GM03348 (cell line): ENCODE measurements at regions not wholly inside any gene's neighbourhood (a gene's known extent, or its start where the extent isn't known, plus 50 kb on each side); places are given as distances from the start of the nearest gene placed in this dataset.
"Not testable (repeated sequence)": the region's sequence is repeated elsewhere in the genome, so short reads cannot be mapped to it uniquely, and the experiment has no call there.

Experiments
- DNase-seq: peaks from one replicate; pipeline ENCODE4 v3.0.0; 2012; ENCODE audit warnings: low spot score

DNA sequence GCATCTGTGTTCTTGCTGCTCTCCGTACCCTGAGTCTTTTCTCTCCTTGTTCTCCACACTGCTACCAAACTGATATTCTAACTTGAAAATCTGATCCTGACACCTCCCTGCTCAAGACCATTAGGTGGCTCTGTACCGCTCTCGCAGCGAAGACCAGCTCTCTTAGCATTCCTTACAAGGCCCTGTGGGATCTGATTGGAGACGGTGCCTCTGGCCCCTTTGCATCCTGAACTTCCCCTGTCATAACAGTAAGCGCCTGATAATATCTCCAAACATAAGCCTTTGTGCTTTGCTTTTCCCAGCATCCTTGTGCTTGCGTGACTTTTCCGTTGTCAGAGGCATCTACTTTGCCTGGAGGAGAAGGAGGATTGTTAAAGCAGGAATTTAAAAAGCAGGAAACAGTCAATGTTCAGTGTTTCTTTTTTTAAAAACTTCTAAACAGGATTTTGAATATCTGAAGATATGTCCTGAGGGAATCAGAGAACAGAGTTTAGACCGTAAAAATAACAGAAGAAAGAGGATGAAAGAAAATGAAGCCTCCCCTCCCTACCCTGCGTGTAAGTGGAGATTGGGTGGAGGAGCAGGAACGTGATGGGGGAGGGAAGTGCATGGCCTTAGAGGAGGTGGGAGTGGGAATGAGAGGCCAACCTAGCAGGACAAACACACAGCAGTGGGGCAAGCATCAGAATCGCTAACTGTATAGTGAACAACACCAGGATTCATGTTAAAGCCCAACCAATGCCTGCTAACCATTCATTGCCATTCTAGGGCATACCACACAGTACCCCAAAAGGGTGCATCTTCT lies 89.2 kb upstream of the STMND1 start:
- DNase-seq: no peak

DNA sequence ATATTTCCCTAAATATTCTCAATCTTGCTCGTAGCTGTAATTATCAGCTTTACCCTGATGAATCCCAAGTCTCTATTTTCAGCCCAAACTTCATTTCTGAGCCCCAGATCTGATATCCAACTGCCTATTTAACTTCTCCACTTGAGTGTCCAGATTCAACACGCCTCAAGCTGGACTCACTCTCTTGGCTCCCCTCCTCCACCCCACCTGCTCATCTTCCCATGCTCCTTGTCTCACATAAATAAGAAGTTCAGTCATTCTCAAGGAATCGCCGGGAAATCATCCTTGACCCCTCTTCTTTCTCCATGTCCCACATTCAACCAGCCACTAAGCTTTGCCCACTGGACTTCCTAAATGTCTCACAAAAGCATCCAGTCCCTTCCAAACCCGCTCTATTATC lies 89.9 kb upstream of the STMND1 start:
- no peak for DNase-seq

DNA sequence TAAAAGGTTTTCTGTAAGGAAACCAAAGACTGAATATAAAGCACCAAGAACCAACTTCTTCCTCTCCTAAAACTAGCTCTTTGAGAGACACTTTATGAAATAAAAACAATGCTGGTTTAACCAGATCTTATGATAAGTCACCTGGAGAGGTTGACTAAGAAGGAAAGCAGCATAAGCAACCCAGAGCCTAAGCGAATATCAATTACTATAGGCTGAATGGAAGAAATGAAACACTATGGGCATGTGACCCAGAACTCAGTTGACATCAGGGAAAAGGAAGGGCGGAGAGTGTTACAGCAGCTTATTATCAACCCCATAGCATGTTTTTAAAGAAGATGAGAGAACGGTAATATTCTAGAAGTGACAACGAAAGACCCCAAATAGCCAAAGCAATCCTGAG lies 94.1 kb upstream of the STMND1 start:
- DNase-seq: no peak

DNA sequence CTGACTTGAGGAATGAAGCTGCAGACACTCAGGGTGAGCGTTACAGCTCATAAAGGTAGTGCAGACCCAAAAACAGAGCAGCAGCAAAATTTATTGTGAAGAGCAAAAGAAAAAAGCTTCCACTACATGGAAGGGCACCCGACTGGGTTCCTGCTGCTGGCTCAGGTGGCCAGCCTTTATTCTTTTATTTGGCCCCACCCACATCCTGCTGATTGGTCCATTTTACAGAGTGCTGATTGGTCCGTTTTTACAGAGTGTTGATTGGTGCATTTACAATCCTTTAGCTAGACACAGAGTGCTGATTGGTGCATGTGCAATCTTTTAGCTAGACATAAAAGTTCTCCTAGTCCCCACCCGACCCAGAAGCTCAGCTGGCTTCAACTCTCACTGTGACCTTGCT lies 95.3 kb upstream of the STMND1 start:
- no peak for DNase-seq

DNA sequence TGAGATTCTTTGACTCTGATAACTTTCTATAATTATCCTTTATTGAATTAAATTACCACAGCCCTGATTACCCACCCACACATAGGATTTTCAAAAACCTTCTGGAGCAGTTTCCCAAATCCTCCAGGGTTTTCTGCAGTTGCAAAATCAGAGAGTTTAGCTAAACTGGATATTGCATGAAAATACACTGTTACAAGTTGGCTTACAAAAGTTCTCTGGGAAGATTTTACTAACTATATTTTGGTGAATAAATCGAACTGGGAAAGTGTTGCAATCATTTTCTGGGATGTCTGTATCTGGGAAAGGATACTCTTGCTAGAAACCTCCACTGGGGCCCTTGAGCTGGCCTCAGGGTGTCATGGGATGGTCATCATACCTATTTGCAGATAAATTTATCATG lies 97.6 kb upstream of the STMND1 start:
- peak; percentile 23 for DNase-seq

DNA sequence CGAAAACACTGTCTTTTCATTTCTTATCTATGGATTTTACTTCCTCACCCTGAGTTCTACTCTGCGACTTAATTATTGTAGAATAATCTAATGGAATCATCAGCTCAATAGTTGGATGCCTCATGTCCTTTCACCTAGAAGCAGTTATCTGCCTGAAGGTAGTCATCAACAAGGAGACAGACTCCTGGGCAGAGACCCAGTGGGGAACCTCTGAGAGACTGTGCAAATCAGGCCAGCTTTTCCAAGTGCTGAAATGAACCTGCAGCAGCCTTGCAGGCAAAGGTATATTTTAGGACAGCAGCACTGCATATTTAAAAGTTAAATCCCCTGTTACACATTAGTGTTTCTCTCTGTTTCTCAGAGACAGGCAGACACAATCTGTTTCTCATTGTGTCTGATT lies 99.7 kb upstream of the STMND1 start:
- DNase-seq: no peak

DNA sequence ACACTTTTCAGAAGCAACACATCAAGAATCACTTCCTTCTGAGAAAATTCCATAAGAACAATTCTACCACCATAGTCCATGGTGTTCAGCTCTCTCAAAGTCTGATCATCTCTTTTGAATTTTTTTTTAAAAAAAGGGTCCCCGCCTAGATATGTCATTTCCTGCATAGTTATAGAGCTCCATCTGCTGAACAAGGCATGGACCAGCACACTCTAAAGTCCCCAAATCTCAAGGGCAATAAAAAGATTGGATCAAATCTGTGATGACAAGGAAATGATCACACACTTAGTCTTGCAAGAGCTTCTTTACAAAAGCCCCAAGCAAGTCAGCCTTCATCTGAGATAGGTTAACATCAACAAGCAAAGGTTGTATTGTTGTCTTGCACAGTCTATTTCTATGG lies 100.7 kb upstream of the STMND1 start:
- DNase-seq: no peak

DNA sequence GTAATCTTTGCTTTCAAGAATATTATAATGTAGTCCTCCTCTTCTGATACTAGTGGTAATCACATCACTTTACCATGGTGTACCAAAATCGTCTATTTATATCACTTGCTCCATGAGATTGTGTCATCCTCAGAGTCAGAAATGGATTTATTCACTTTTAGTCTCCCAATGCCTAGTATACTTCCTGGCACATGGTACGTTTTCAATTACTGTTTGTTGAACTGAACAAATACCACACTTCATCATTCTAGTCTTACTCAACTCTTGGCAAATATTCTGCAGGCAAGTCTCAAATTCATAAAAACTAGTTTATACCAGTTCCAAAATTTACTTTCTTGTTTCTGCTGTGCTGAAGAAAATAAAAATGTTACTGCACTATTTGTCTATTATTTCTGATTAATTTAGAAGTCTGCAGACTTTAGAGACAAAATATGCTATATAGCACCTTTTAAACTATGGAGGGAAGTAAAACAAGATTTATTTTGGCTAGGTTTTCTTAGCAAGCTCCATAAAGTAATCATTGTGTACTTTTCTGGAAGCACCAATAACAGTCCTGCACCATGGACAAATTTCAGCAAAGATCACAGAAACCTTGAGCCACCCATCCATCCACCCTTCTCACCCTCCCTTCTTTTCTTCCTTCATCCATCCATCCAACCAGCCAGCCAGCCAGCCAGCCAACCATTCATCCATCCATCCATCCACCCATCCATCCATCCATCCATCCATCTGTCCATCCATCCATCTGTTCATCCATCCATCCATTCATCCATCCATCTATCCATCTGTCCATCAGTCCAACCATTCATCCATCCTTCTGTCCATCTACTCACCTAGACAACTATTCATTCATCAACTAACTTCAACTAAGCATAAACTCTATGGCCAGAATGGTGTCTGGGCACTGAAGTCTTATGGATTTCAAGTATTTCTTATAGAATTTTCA lies 102.1 kb upstream of the STMND1 start:
- DNase-seq: peak; percentile 82

DNA sequence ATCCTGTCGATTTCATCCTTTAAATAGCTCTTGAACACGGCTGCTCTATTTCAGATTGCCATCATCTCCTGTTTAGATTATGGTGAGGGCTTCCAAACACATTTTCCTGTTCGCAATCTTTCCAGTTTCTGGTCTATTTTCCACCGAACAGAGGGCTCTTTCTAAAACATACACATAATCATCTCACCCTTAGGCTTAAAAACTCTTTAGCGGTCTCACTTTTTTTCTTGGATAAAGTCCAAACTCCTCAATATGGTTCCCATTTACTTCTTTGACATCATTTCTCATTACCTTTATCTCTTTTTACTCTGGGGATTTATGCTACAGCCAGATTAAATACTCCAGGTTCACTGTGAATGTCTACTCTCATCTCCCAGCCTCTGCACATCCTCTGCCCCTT lies 103.4 kb upstream of the STMND1 start:
- no peak for DNase-seq

DNA sequence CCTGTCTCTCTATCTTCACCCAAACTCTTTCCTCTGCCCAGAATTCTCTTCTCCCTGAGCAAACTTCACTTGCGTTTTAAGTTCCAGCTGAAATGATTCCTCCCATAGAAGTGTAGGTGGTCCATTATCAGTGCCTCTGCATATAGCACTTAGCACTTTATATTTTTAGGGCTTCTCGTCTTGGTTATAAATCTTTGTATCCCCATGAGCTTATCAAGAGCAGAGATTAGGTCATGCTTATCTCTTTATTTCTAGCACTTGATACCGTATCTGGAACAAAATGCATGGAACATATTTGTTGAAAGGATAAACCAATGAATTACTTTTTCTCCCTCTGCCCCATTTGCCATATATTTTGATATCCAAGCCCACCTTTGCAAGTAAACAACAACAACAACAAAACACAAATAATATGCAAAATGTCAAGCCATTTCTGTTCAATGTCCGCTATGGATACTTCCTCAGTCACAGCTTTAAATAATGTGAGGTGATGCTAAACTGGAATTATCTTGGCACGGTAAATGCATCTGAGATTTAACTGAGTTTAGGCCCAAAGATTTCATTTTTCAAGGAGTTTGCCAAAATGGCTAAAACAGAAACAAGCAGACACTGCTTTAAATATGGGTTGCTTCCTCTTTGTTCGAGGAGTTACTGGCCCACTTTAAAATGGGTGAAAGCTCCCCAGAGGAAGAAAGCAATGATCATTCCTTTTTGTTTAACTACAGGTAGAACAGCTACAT lies 106.2 kb upstream of the STMND1 start:
- no peak for DNase-seq

DNA sequence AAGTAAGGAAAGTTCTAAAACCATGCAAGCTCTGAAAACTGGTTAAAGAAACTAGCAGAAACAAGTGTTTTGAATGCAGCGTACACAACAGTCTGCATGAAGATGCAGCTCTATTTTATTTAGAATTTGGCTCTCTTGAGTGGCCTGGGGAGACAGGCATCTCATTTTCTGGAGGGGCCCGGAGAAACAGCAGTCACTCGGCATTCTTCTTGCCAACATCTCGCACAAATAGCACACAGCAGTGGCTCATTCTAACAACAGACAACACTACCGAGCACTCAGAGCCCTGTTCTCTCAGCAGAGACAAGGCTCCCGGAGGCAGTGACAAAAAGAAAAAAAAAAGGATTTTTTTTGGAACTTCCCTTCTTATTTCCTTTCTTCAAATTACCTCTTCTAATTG lies 108.5 kb upstream of the STMND1 start:
- no peak for DNase-seq

DNA sequence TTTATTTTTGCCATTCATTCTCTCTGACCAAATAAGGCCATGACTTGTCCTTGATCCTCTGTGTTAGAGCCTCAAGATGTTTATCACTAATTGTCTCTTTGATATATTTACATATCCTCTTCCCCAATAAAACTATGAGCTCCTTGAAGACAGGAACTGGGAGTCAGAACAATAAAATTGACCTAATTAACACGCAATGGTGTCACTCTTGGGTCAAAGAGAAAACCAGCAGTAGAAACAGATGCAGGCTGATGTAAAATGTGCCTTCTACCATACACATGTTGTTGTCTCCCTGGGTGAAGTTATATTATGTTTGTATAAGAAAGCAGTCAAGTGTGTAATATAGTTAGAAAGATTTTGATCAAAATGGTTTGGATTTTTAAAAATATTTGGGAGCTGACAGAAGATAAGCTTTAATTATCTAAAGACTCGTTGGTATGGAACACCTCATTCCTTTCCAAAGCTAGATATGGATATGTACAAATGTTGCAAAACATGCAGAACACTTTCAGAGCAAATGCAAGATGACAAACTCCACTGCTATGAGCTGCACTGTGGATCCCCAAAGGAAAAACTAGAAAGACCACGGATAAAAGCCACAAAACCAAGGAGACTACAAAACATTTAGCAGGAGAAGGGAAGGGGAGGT lies 109.7 kb upstream of the STMND1 start:
- DNase-seq: no peak

DNA sequence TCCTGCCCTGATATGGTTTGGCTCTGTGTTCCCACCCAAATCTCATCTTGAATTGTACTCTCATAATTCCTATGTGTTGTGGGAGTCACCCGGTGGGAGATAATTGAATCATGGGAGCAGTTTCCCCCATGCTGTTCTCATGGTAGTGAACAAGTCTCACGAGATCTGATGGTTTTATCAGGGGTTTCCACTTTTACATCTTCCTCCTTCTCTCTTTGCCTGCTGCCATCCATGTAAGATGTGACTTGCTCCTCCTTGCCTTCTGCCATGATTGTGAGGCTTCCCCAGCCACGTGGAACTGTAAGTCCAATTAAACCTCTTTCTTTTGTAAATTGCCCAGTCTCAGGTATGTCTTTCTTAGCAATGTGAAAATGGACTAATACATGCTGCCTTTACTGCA lies 111.9 kb upstream of the STMND1 start:
- not testable (repeated sequence) for DNase-seq

DNA sequence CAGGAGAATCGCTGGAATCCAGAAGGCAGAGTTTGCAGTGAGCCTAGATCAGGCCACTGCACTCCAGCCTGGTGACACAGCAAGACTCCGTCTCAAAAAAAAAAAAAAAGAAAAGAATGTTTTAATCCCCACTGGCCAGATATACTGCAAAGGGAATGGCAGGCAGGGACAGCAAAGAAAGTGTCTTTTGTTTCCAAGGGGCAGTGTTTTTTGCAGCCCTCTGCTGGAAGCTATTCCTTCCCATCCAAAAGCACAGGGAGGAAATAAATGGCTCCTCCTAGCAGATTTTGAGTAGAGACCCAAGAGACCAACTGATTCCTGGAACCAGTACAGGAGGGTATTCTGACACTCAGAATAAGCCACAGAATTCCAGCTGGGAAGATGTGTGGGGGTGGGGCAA lies 112.5 kb upstream of the STMND1 start:
- DNase-seq: no peak

DNA sequence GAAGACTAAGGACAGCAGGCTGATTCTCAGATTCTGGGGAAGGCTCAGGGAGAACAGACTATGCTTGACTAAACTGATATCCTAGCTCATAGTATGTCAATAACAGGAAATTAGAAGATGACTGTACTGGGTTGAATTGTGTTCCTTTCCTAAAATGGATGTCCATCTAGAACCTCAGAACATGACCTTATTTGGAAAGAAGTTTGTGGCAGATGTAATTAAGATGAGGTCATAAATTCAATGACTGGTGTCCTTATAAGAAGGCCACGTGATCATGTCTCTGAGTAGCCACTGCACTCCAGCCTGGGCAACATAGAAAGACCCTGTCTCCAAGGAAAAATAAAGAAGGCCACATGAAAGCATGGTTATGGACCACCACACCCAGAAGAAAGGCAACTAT lies 113.9 kb upstream of the STMND1 start:
- DNase-seq: no peak

DNA sequence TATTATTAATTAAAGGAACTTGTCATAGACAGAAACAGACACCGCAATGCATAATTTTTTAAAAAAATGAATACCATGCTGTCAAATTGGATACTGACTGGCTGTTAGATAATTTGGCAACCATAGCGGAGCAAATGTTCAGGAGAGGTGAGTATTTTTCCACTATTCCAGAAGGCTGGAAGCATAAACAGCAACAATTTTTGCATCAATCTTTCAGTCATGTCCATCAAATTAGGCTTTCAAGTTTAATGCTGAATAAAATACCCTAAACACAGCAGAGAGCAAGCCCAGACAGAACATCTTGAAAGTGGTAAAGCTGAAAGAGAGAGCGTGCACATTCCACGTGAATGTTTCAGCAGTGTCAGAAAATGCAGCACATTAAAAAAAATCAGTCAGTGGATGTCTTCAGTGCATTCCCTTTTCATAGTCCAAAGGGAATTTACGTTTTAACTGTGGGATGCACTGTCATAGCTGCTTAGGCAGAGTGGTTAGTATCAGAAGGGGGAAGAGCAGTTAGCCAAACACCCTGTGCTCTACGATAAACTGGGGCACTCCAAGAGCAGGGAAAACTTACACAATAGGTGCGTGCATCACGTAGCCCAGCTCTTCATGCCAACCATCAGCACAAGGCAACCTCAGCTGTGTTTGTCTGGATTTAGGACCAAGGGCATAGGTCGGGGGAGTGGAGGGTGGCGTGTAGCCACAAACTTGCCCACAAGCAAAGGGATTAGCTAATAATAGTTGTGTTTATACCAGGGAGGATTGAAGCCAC lies 116.2 kb upstream of the STMND1 start:
- peak; percentile 78 for DNase-seq

DNA sequence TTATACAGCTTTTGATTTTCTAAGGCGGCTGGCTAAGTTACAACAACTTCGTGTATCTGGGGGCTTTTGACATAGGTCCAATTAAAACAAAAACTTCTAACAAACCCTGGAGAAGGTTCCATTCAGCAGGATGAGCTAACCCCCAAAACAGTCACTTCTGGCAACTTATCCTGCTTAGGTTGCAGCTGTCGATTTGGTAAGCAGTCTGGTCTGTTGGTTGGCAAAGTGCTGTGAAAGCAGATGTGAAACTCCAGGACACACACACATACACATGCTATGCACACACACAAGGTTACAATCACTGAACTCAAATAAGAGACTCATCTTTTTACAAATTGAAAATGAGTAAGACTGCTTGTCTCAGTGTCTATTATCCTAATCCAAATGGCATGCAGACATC lies 119.0 kb upstream of the STMND1 start:
- DNase-seq: peak; percentile 71

DNA sequence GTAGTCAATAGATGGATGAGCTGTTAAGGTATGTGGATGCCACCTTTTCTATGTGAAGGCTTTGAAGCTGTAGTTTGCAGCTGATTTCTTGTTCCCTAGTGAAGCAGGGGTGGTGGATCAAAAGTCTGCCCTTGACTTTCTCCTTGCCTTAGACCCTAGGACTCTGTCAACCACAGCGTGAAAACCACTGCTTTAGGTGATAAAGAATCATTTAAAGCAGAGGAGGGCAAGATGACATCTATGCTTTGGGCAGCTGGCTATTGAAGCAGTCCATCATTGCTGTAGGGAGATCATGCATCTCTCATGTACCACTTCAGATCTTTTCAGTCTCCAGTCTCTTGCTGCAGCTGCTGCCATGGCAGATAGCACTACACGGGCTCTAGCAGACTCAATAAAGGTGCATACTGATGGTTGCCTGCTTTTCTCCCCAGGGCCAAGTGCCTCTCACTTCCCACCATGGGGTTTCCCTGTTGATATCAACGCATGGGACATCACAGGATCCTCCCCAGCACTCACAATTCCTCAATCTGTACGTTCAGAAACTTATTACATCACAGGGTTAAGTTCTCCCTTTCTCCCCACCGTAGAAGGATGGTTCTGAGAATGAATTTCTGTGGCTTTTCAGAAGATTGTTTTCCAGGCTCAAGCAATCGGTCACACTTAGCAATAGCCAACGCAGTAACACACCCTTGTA lies 122.0 kb upstream of the STMND1 start:
- no peak for DNase-seq

DNA sequence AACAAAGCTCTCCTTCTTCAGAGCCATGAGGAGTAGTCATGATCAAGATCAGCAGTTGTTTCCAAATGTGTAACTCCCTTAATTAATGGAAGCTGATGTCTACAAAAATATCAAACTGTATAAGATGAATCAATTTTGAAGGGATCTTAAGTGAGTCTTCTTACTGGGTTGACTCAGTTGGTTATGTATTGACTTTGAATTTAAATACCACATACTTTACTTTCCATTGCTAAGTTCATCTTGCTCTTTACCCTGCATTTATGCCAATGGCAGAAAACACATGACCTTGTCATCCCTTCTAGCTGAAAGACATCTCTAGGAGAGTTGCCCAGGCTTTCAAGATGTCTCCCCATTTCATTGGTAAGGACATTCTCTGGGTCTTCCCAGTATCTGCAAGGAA lies 123.2 kb upstream of the STMND1 start:
- no peak for DNase-seq

DNA sequence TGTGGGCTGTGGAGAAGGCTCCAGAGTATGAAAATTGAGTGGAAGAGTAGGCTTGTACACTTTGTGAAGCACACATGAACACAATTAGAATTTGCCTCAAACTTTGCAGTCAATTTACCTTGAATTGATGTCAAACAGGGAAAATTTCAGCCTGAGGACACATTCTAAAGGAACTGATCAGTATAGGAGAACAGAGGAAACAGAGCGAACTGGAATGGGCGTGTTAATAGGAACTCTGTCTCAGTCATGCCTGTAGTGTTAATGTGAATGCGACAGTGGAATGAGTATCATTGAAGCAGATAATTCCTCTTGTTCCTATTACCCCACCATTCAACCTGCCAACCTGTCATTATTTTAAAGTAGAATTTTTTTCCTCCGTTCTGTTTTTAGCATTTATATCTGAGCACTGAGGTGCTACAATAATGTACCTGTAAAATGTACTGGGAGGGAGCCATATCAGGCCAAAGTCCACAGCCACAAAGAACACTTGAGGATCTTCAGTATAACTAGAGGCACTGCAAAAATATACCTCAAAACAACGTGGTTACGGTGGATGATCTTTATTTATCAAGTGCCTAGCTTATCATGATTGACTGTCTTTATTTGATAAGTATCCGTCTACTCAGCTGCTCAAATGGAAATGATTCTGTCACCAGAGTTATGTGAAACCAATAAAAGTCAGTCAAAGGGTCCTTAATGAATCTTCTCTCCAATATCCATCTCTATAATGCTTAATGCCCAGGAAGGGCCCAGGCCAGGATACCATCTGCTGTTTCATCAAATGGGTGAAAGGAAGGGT lies 125.3 kb upstream of the STMND1 start:
- no peak for DNase-seq
